ENCODE measurements at regions not wholly inside any gene's neighbourhood (a gene's known extent, or its start where the extent isn't known, plus 50 kb on each side); places are given as distances from the start of the nearest gene placed in this dataset.
"Not testable (repeated sequence)": the region's sequence is repeated elsewhere in the genome, so short reads cannot be mapped to it uniquely, and the experiment has no call there.

GRCh38 chr1:146409817-146410441 lies 181.1 kb upstream of the NOTCH2NLA start:
- not testable (repeated sequence) for TF ChIP-seq MYC (IDR thresholded peaks at IDR 0.05; ENCODE audit: borderline replicate concordance, low read length); ELK1 (IDR thresholded peaks at IDR 0.05; ENCODE audit: low read depth, low read length); MAZ (IDR thresholded peaks at IDR 0.05; ENCODE audit: borderline replicate concordance, low read depth, low read length); CTCF (IDR thresholded peaks at IDR 0.05); JUNB (IDR thresholded peaks at IDR 0.05); ZFP36 (IDR thresholded peaks at IDR 0.05; ENCODE audit: borderline replicate concordance, partially characterized antibody); EHMT2 (IDR thresholded peaks at IDR 0.05; ENCODE audit: low read depth); CBX2 (IDR thresholded peaks at IDR 0.05; ENCODE audit: borderline replicate concordance, low read depth); RCOR1 (IDR thresholded peaks at IDR 0.05; ENCODE audit: low read depth, low read length); SMC3 (IDR thresholded peaks at IDR 0.05); NR3C1 (IDR thresholded peaks at IDR 0.05)
- TF ChIP-seq POLR2A (IDR thresholded peaks at IDR 0.05; ENCODE audit: low read length) (peak; percentile 77), MAFK (IDR thresholded peaks at IDR 0.05; ENCODE audit: partially characterized antibody) (peak; percentile 15), PBX3 (IDR thresholded peaks at IDR 0.05) (peak; percentile 93)

Data from A549 (cell line).